Liver (tissue), 8 donors: ENCODE measurements at regions not wholly inside any gene's neighbourhood (a gene's known extent, or its start where the extent isn't known, plus 50 kb on each side); places are given as distances from the start of the nearest gene placed in this dataset.

Experiments used
- DNase-seq: peaks from one replicate; pipeline ENCODE4 v3.0.0-alpha.2; 2017; ENCODE audit warnings: low spot score
- H3K27ac ChIP-seq, 2 donors: one replicate each; pipeline ENCODE4 v1.7.0; 2013; ENCODE audit warnings: inconsistent platforms in 2 of 2, low read length in 2 of 2, control low read depth in 1 of 2, low read depth in 1 of 2, mild to moderate bottlenecking in 1 of 2
- H3K27me3 ChIP-seq, 4 donors: one replicate each; pipeline versions ENCODE4 v1.6.1 to v1.7.0; 2013; ENCODE audit warnings: low read length in 3 of 4, inconsistent platforms in 1 of 4, mild to moderate bottlenecking in 1 of 4, moderate library complexity in 1 of 4; ENCODE audit not compliant: control insufficient read depth in 4 of 4, insufficient read depth in 4 of 4
- H3K36me3 ChIP-seq, 4 donors: one replicate each; pipeline versions ENCODE4 v1.6.1 to v1.7.0; 2013; ENCODE audit warnings: low read length in 3 of 4, mild to moderate bottlenecking in 3 of 4, low read depth in 1 of 4, moderate library complexity in 1 of 4; ENCODE audit not compliant: control insufficient read depth in 4 of 4, insufficient read depth in 3 of 4
- H3K4me1 ChIP-seq, 4 donors: one replicate each; pipeline versions ENCODE4 v1.6.1 to v1.7.0; 2013; ENCODE audit warnings: low read length in 3 of 4, mild to moderate bottlenecking in 3 of 4, moderate library complexity in 1 of 4; ENCODE audit not compliant: control insufficient read depth in 4 of 4, insufficient read depth in 4 of 4
- H3K4me3 ChIP-seq, 3 donors: one replicate each; pipeline versions ENCODE4 v1.6.1 to v1.7.0; 2013; ENCODE audit warnings: low read length in 3 of 3, control low read depth in 1 of 3, low read depth in 1 of 3, mild to moderate bottlenecking in 1 of 3
- H3K9ac ChIP-seq, 2 donors: one replicate each; pipeline ENCODE4 v1.7.0; 2013; ENCODE audit warnings: low read length in 2 of 2, mild to moderate bottlenecking in 2 of 2, moderate library complexity in 2 of 2, control low read depth in 1 of 2, low read depth in 1 of 2
- H3K9me3 ChIP-seq, 4 donors: one replicate each; pipeline versions ENCODE4 v1.6.1 to v1.7.0; 2013; ENCODE audit warnings: low read length in 3 of 4; ENCODE audit not compliant: control insufficient read depth in 4 of 4
- ATF3 ChIP-seq: IDR thresholded peaks from 2 replicates; pipeline ENCODE4 v1.6.1; 2016; ENCODE audit warnings: antibody characterized with exemption
- CTCF ChIP-seq: fragments of 150-350 bp; IDR thresholded peaks from 2 replicates; pipeline ENCODE4 v1.5.1; 2017; ENCODE audit warnings: improper control_type of control experiment, low read depth, low read length; ENCODE audit not compliant: missing input control
- EGR1 ChIP-seq, 2 donors: IDR thresholded peaks; 2 replicates each; pipeline ENCODE4 v1.6.1; 2016 to 2018; ENCODE audit warnings: antibody characterized with exemption in 2 of 2, low read depth in 2 of 2
- FOXA1 ChIP-seq: IDR thresholded peaks from 2 replicates; pipeline ENCODE4 v1.6.1; 2016; ENCODE audit warnings: antibody characterized with exemption
- FOXA2 ChIP-seq: IDR thresholded peaks from 2 replicates; pipeline ENCODE4 v1.6.1; 2016; ENCODE audit warnings: antibody characterized with exemption
- GABPA ChIP-seq, 2 donors: IDR thresholded peaks in 1 of 2; conservative IDR thresholded peaks in 1 of 2; 2 replicates each; pipeline ENCODE4 v1.6.1; 2016; ENCODE audit warnings: antibody characterized with exemption in 2 of 2, mild to moderate bottlenecking in 1 of 2, moderate library complexity in 1 of 2
- HNF4A ChIP-seq, 2 donors: conservative IDR thresholded peaks; 2 replicates each; pipeline ENCODE4 v1.6.1; 2016; ENCODE audit warnings: antibody characterized with exemption in 2 of 2, mild to moderate bottlenecking in 2 of 2
- HNF4G ChIP-seq: IDR thresholded peaks from 2 replicates; pipeline ENCODE4 v1.6.1; 2016; ENCODE audit warnings: antibody characterized with exemption
- JUND ChIP-seq, 2 donors: IDR thresholded peaks; 2 replicates each; pipeline ENCODE4 v1.6.1; 2016; ENCODE audit warnings: antibody characterized with exemption in 2 of 2
- MAX ChIP-seq: IDR thresholded peaks from 2 replicates; pipeline ENCODE4 v1.6.1; 2016; ENCODE audit warnings: antibody characterized with exemption
- NR2F2 ChIP-seq: IDR thresholded peaks from 2 replicates; pipeline ENCODE4 v1.6.1; 2016; ENCODE audit warnings: antibody characterized with exemption
- RAD21 ChIP-seq, 2 donors: IDR thresholded peaks; 2 replicates each; pipeline ENCODE4 v1.6.1; 2016; ENCODE audit warnings: antibody characterized with exemption in 2 of 2, mild to moderate bottlenecking in 2 of 2
- REST ChIP-seq: IDR thresholded peaks from 2 replicates; pipeline ENCODE4 v1.6.1; 2016; ENCODE audit warnings: antibody characterized with exemption, mild to moderate bottlenecking
- RXRA ChIP-seq, 2 donors: IDR thresholded peaks; 2 replicates each; pipeline ENCODE4 v1.6.1; 2017 to 2018; ENCODE audit warnings: antibody characterized with exemption in 2 of 2, mild to moderate bottlenecking in 1 of 2
- SP1 ChIP-seq: IDR thresholded peaks from 2 replicates; pipeline ENCODE4 v1.6.1; 2018; ENCODE audit warnings: antibody characterized with exemption, mild to moderate bottlenecking
- TAF1 ChIP-seq: conservative IDR thresholded peaks from 2 replicates; pipeline ENCODE4 v1.6.1; 2016; ENCODE audit warnings: antibody characterized with exemption, mild to moderate bottlenecking
- YY1 ChIP-seq: IDR thresholded peaks from 2 replicates; pipeline ENCODE4 v1.6.1; 2016; ENCODE audit warnings: antibody characterized with exemption, mild to moderate bottlenecking
- ZBTB33 ChIP-seq: IDR thresholded peaks from 2 replicates; pipeline ENCODE4 v1.6.1; 2016; ENCODE audit warnings: antibody characterized with exemption
- WGBS: extraction: QIAGEN DNeasy Blood & Tissue Kit; methylation state at CpG from one replicate; pipeline ENCODE4 v1.1.7; 2013; 5-methylcytosine and 5-hydroxymethylcytosine counted together
- donor health status: healthy.
- donor health status: healthy.
- donor health status: healthy.
- donor health status: healthy.
- donor health status: healthy.

GRCh38 chr5:44695259-44695658 lies 113.5 kb upstream of the MRPS30 start:
- no peak overlapping the region for H3K9ac ChIP-seq
- no peak for DNase-seq
- H3K27me3 ChIP-seq, result no peaks in the 10 kb centered on the region
- H3K27ac ChIP-seq, result no peak overlapping the region
- TF ChIP-seq REST (no peak), FOXA2 (no peak), TAF1 (no peak), MAX (no peak), YY1 (no peak), SP1 (no peak), RXRA (IDR thresholded peaks at IDR 0.05) (no peak), RAD21 (IDR thresholded peaks at IDR 0.05) (no peak), CTCF (no peak), HNF4G (no peak), ZBTB33 (no peak), NR2F2 (no peak), FOXA1 (no peak), HNF4A (conservative IDR thresholded peaks at IDR 0.05) (no peak), JUND (IDR thresholded peaks at IDR 0.05) (no peak), GABPA (IDR thresholded peaks at IDR 0.05 in 1 of 2, conservative IDR thresholded peaks at IDR 0.05 in 1 of 2) (no peak), EGR1 (IDR thresholded peaks at IDR 0.05; ENCODE audit: low read depth in 2 of 2) (no peak), ATF3 (no peak)
- no peaks in the 10 kb centered on the region for H3K4me1 ChIP-seq
- H3K4me3 ChIP-seq, result no peak overlapping the region
- H3K9me3 ChIP-seq, result no peaks in the 10 kb centered on the region
- 74% methylated on average over 6 of the region's 6 CpGs for WGBS
- no peaks in the 10 kb centered on the region for H3K36me3 ChIP-seq
